ENCODE measurements at regions not wholly inside any gene's neighbourhood (a gene's known extent, or its start where the extent isn't known, plus 50 kb on each side); places are given as distances from the start of the nearest gene placed in this dataset.

DNA sequence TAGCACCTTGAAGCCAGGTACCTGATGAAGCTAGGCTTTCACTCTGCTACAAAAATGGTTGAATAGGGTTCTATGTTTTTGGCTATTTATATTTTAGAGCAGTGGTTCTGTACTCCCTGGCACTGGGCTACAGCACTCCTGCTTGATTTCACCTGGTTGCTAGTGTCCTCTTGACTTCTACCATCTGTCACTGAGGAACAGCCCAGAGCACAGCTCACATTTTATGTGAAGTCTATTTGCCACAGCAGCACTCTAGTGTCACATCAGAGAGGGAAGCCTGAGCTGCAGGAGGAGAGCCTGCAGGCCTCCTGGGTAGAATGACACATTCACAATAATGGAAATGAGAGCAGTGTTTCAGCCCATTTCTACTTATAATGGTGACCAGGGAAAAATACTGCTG, 184.2 kb downstream of the ZNF486 start:
- TF ChIP-seq, protein P1, sequence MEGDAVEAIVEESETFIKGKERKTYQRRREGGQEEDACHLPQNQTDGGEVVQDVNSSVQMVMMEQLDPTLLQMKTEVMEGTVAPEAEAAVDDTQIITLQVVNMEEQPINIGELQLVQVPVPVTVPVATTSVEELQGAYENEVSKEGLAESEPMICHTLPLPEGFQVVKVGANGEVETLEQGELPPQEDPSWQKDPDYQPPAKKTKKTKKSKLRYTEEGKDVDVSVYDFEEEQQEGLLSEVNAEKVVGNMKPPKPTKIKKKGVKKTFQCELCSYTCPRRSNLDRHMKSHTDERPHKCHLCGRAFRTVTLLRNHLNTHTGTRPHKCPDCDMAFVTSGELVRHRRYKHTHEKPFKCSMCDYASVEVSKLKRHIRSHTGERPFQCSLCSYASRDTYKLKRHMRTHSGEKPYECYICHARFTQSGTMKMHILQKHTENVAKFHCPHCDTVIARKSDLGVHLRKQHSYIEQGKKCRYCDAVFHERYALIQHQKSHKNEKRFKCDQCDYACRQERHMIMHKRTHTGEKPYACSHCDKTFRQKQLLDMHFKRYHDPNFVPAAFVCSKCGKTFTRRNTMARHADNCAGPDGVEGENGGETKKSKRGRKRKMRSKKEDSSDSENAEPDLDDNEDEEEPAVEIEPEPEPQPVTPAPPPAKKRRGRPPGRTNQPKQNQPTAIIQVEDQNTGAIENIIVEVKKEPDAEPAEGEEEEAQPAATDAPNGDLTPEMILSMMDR (IDR thresholded peaks at IDR 0.05; ENCODE audit: borderline replicate concordance, extremely low read depth, low read length, poor library complexity, severe bottlenecking), result no peak
- no peak for TF ChIP-seq EZH2 (IDR thresholded peaks at IDR 0.05; ENCODE audit: borderline replicate concordance, low read depth, low read length, severe bottlenecking)

Measured in DND-41 (cell line).